ENCODE measurements at regions not wholly inside any gene's neighbourhood (a gene's known extent, or its start where the extent isn't known, plus 50 kb on each side); places are given as distances from the start of the nearest gene placed in this dataset.

- intact Hi-C loops (cut with DNase I; ENCODE audit: low total_unique reads) = no loop called here
- H3K36me3 ChIP-seq = no peaks in the 10 kb centered on the region
- no peak for DNase-seq (ENCODE audit: low spot score in 2 of 2)
Observed at GRCh38 chr1:214791961-214792360, 189.0 kb downstream of the CENPF start.

GRCh38 chr1:214792527-214793186, 189.7 kb downstream of the CENPF start:
- Histone ChIP-seq H3K27ac (no peak overlapping the region), H3K27me3 (no peaks in the 10 kb centered on the region), H3K4me1 (no peaks in the 10 kb centered on the region), H3K4me3 (no peak overlapping the region), H3K9me3 (no peaks in the 10 kb centered on the region), H3K36me3 (no peaks in the 10 kb centered on the region)
- DNase-seq (ENCODE audit: low spot score in 2 of 2) = no peak
- intact Hi-C loops (cut with DNase I; ENCODE audit: low total_unique reads) = no loop called here
- TF ChIP-seq POLR2A (IDR thresholded peaks at IDR 0.05) (no peak), POLR2AphosphoS5 (IDR thresholded peaks at IDR 0.05) (no peak), CTCF (IDR thresholded peaks at IDR 0.05) (no peak)

More at GRCh38 chr1:214791961-214792360, 189.0 kb downstream of the CENPF start:
- Histone ChIP-seq H3K27ac (no peak overlapping the region), H3K9me3 (no peaks in the 10 kb centered on the region), H3K27me3 (no peaks in the 10 kb centered on the region), H3K4me1 (no peaks in the 10 kb centered on the region), H3K4me3 (no peak overlapping the region)
- no peak for TF ChIP-seq CTCF (IDR thresholded peaks at IDR 0.05)
- no peak for TF ChIP-seq POLR2A (IDR thresholded peaks at IDR 0.05)
- no peak for TF ChIP-seq POLR2AphosphoS5 (IDR thresholded peaks at IDR 0.05)

GRCh38 chr1:214793708-214794107, 190.7 kb downstream of the CENPF start:
- H3K27ac ChIP-seq = no peak overlapping the region
- no peak for DNase-seq (ENCODE audit: low spot score in 2 of 2)
- intact Hi-C loops (cut with DNase I; ENCODE audit: low total_unique reads) = no loop called here
- no peaks in the 10 kb centered on the region for H3K4me1 ChIP-seq
- no peaks in the 10 kb centered on the region for H3K27me3 ChIP-seq
- H3K4me3 ChIP-seq = no peak overlapping the region
- no peaks in the 10 kb centered on the region for H3K9me3 ChIP-seq
- no peak for TF ChIP-seq CTCF (IDR thresholded peaks at IDR 0.05)
- no peak for TF ChIP-seq POLR2A (IDR thresholded peaks at IDR 0.05)
- no peak for TF ChIP-seq POLR2AphosphoS5 (IDR thresholded peaks at IDR 0.05)
- no peaks in the 10 kb centered on the region for H3K36me3 ChIP-seq

- Histone ChIP-seq H3K4me1 (no peaks in the 10 kb centered on the region), H3K4me3 (no peak overlapping the region), H3K36me3 (no peaks in the 10 kb centered on the region), H3K27me3 (no peaks in the 10 kb centered on the region), H3K9me3 (peaks cover 5% of the 10 kb centered on the region in 2 donors), H3K27ac (no peak overlapping the region)
- intact Hi-C loops (cut with DNase I; ENCODE audit: low total_unique reads) = no loop called here
- no peak for TF ChIP-seq POLR2A (IDR thresholded peaks at IDR 0.05)
- TF ChIP-seq POLR2AphosphoS5 (IDR thresholded peaks at IDR 0.05) = no peak
- no peak for TF ChIP-seq CTCF (IDR thresholded peaks at IDR 0.05)
- no peak for DNase-seq (ENCODE audit: low spot score in 2 of 2)
Observed at GRCh38 chr1:214801191-214801590, 198.2 kb downstream of the CENPF start.

- no peak for TF ChIP-seq CTCF (IDR thresholded peaks at IDR 0.05)
- TF ChIP-seq POLR2AphosphoS5 (IDR thresholded peaks at IDR 0.05) = no peak
- no peak for TF ChIP-seq POLR2A (IDR thresholded peaks at IDR 0.05)
- no peaks in the 10 kb centered on the region for H3K27me3 ChIP-seq
- H3K27ac ChIP-seq = no peak overlapping the region
- no peak overlapping the region for H3K4me3 ChIP-seq
- no peak for DNase-seq (ENCODE audit: low spot score in 2 of 2)
- H3K4me1 ChIP-seq = no peaks in the 10 kb centered on the region
- intact Hi-C loops (cut with DNase I; ENCODE audit: low total_unique reads) = no loop called here
- peaks cover 11 to 13% of the 10 kb centered on the region in 2 donors for H3K9me3 ChIP-seq
- H3K36me3 ChIP-seq = no peaks in the 10 kb centered on the region
Observed at GRCh38 chr1:214808845-214809460, 206.0 kb downstream of the CENPF start.

Measured in breast epithelium (tissue), 4 donors.